ENCODE measurements at regions not wholly inside any gene's neighbourhood (a gene's known extent, or its start where the extent isn't known, plus 50 kb on each side); places are given as distances from the start of the nearest gene placed in this dataset.

DNA sequence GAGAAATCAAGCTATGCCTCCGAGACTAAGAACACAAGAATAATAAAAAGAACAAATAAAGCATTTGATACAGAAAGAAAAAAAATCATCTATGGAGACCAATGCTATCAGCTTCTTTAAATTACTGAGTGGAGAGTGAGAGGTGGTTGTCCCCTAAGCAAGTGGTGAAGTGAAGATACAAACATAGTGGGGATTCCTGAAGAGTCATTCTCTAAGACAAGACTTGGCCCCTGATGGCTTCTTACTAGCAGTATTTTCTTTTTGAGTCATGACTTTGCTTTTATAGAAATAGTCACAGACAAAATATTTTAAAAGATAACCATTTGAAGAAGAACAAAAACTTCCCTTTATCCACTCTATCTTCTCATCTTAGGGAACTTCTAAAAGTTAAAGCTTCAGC lies 261.4 kb upstream of the PRDM1 start:
- Histone ChIP-seq H3K4me1 (no peaks in the 10 kb centered on the region), H3K9me3 (no peaks in the 10 kb centered on the region), H3K4me3 (ENCODE audit: low read depth, low read length) (no peak overlapping the region), H3K36me3 (no peaks in the 10 kb centered on the region), H3K27me3 (no peaks in the 10 kb centered on the region)
- TF ChIP-seq, protein P1, sequence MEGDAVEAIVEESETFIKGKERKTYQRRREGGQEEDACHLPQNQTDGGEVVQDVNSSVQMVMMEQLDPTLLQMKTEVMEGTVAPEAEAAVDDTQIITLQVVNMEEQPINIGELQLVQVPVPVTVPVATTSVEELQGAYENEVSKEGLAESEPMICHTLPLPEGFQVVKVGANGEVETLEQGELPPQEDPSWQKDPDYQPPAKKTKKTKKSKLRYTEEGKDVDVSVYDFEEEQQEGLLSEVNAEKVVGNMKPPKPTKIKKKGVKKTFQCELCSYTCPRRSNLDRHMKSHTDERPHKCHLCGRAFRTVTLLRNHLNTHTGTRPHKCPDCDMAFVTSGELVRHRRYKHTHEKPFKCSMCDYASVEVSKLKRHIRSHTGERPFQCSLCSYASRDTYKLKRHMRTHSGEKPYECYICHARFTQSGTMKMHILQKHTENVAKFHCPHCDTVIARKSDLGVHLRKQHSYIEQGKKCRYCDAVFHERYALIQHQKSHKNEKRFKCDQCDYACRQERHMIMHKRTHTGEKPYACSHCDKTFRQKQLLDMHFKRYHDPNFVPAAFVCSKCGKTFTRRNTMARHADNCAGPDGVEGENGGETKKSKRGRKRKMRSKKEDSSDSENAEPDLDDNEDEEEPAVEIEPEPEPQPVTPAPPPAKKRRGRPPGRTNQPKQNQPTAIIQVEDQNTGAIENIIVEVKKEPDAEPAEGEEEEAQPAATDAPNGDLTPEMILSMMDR (IDR thresholded peaks at IDR 0.05; ENCODE audit: low read depth, low read length): no peak
- DNase-seq: no peak

DNA sequence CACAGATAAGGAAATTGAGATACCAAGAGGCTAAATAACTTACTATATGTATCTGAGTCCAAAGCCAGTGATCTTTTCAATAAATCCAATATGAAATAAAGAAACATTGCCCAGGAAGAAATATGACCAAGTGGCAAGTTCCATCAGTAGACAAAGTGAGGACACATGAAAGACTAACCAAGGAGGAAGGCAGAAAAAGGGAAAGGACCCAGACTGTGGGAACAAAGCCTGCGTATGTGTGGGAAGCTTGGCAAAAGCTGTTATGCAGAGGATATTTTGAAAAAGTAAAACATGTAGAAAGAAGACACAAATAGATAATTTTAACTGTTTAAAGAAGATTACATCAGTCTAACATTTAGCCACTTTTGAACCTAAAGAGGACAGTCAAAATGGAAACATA lies 264.4 kb upstream of the PRDM1 start:
- TF ChIP-seq, protein P1 (IDR thresholded peaks at IDR 0.05; ENCODE audit: low read depth, low read length): no peak
- Histone ChIP-seq H3K4me3 (ENCODE audit: low read depth, low read length) (no peak overlapping the region), H3K27me3 (0 out of 2 replicates have a peak, but pooled peaks cover 4% of the 10 kb centered on the region), H3K4me1 (no peaks in the 10 kb centered on the region), H3K9me3 (no peaks in the 10 kb centered on the region), H3K36me3 (no peaks in the 10 kb centered on the region)
- no peak for DNase-seq

DNA sequence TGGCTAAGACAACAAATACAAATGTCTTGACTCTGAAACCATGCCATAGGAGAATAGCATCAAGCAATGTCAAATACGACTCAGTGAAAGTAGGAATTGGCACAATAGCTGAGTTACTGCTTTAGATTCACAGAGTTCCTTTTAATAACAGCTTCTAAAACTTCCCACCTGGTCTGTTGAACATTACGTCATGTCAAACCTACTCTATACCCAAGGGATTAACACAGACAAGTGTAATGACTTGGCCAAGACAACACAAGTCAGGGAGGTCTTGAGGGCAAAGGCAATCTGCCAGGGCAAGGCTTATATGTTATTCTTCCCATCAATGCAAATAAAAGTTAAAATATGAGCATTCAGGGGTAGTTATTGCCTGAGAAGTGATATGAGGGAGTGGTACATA lies 265.1 kb upstream of the PRDM1 start:
- no peaks in the 10 kb centered on the region for H3K36me3 ChIP-seq
- TF ChIP-seq, protein P1 (IDR thresholded peaks at IDR 0.05; ENCODE audit: low read depth, low read length): no peak
- no peak overlapping the region for H3K4me3 ChIP-seq (ENCODE audit: low read depth, low read length)
- H3K4me1 ChIP-seq: no peaks in the 10 kb centered on the region
- no peaks in the 10 kb centered on the region for H3K9me3 ChIP-seq
- no peak for DNase-seq
- peaks cover 7% of the 10 kb centered on the region; the same call in 1 of the 2 replicates for H3K27me3 ChIP-seq

DNA sequence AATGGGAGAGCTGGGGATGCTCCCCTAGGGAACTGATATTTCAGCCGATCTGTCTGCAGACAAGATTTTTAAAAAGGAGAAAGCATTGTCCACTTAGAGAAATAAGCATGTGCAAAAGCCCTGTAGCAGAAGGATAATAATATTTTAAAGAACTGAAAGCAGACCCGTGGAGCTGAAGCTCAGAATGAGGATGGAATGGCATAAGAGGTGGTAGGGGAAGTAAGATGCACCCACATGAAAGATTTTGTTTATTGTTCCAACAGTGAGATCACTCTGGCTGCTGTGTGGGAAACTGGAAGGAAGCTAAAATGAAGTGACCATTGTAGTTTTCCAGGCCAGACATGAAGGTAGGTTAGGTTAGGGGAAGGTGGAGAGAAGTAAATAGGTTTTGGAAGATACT lies 266.4 kb upstream of the PRDM1 start:
- H3K9me3 ChIP-seq: no peaks in the 10 kb centered on the region
- peaks cover 9% of the 10 kb centered on the region; the same call in 1 of the 2 replicates for H3K27me3 ChIP-seq
- TF ChIP-seq, protein P1 (IDR thresholded peaks at IDR 0.05; ENCODE audit: low read depth, low read length): no peak
- no peaks in the 10 kb centered on the region for H3K36me3 ChIP-seq
- no peak overlapping the region for H3K4me3 ChIP-seq (ENCODE audit: low read depth, low read length)
- DNase-seq: no peak
- H3K4me1 ChIP-seq: no peaks in the 10 kb centered on the region

DNA sequence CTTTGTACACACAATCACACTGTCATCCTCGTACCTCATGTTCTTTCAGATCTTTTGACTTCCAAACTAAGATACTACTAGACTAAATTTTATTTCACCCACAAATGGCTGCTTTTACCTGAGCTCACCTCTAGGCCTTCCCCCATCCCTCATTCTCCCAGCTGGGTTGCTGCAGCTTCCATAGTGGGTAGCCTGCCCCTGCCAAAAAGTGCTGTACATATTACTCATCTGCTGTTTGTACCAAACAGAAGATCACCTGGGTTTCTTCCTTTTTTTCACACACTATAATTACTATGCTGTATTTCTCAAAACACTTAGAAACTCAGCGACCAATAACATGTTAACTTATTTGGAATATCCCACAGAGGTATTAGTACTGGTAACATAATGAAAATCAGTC lies 267.6 kb upstream of the PRDM1 start:
- peaks cover 15% of the 10 kb centered on the region for H3K27me3 ChIP-seq
- H3K9me3 ChIP-seq: no peaks in the 10 kb centered on the region
- DNase-seq: no peak
- no peaks in the 10 kb centered on the region for H3K36me3 ChIP-seq
- no peak overlapping the region for H3K4me3 ChIP-seq (ENCODE audit: low read depth, low read length)
- TF ChIP-seq, protein P1 (IDR thresholded peaks at IDR 0.05; ENCODE audit: low read depth, low read length): no peak
- no peaks in the 10 kb centered on the region for H3K4me1 ChIP-seq

DNA sequence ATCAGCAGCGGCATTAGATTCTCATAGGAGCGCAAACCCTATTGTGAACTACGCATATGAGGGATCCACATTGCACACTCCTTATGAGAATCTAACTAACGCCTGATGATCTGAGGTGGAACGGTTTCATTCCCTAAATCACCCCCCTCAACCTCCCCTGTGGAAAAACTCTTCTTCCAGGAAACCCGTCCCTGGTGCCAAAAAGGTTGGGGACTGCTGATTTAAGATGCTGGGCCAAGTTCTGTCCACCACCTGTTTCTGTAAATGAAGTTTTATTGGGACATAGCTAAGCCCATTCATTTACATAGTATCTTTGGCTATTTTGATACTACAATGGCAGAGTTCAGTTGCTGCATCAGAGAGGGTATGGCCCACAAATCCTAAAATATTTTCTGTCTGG lies 268.2 kb upstream of the PRDM1 start:
- no peaks in the 10 kb centered on the region for H3K36me3 ChIP-seq
- TF ChIP-seq, protein P1 (IDR thresholded peaks at IDR 0.05; ENCODE audit: low read depth, low read length): no peak
- peaks cover 15% of the 10 kb centered on the region for H3K27me3 ChIP-seq
- no peak for DNase-seq
- no peaks in the 10 kb centered on the region for H3K9me3 ChIP-seq
- H3K4me1 ChIP-seq: no peaks in the 10 kb centered on the region
- H3K4me3 ChIP-seq (ENCODE audit: low read depth, low read length): no peak overlapping the region
